ENCODE measurements at regions not wholly inside any gene's neighbourhood (a gene's known extent, or its start where the extent isn't known, plus 50 kb on each side); places are given as distances from the start of the nearest gene placed in this dataset.
"Not testable (repeated sequence)": the region's sequence is repeated elsewhere in the genome, so short reads cannot be mapped to it uniquely, and the experiment has no call there.

GRCh38 chr3:70612920-70613319, 300.5 kb upstream of the MDFIC2 start:
- Histone ChIP-seq H3K4me1 (no peaks in the 10 kb centered on the region), H3K27ac (no peak overlapping the region), H3K9me3 (peaks cover 0 to 6% (median 0%) of the 10 kb centered on the region in 4 donors), H3K27me3 (no peaks in the 10 kb centered on the region), H3K36me3 (no peaks in the 10 kb centered on the region), H3K4me3 (no peak overlapping the region)
- 88 to 97% (median 95%) methylated on average over 11 of the region's 11 CpGs for WGBS, 5 donors
- intact Hi-C loops (cut with DNase I; ENCODE audit: low total_unique reads), result no loop called here
- no peak for DNase-seq
- TF ChIP-seq EP300 (IDR thresholded peaks at IDR 0.05) (no peak), CTCF (IDR thresholded peaks at IDR 0.05) (no peak), POLR2A (IDR thresholded peaks at IDR 0.05) (no peak), POLR2AphosphoS5 (IDR thresholded peaks at IDR 0.05) (no peak)

- DNase-seq; H3K27me3 ChIP-seq; H3K9me3 ChIP-seq; H3K36me3 ChIP-seq; H3K4me3 ChIP-seq; intact Hi-C loops (cut with DNase I; ENCODE audit: low total_unique reads); H3K4me1 ChIP-seq; H3K27ac ChIP-seq: not testable (repeated sequence)
- 77 to 98% (median 95%) methylated on average over 5 to 25 of the region's 25 CpGs for WGBS, 5 donors
Measured at GRCh38 chr3:70611667-70612277, 299.3 kb upstream of the MDFIC2 start.

GRCh38 chr3:70608434-70608833, 296.0 kb upstream of the MDFIC2 start:
- Histone ChIP-seq H3K9me3 (peaks cover 0 to 6% (median 0%) of the 10 kb centered on the region in 4 donors), H3K27me3 (no peaks in the 10 kb centered on the region), H3K36me3 (no peaks in the 10 kb centered on the region), H3K27ac (no peak overlapping the region), H3K4me1 (no peaks in the 10 kb centered on the region), H3K4me3 (no peak overlapping the region)
- DNase-seq, result peak in 1 of 2 donors; percentile 27
- intact Hi-C loops (cut with DNase I; ENCODE audit: low total_unique reads), result no loop called here
- TF ChIP-seq POLR2AphosphoS5 (IDR thresholded peaks at IDR 0.05) (no peak), POLR2A (IDR thresholded peaks at IDR 0.05) (no peak), EP300 (IDR thresholded peaks at IDR 0.05) (no peak), CTCF (IDR thresholded peaks at IDR 0.05) (no peak)

GRCh38 chr3:70607469-70607868, 295.0 kb upstream of the MDFIC2 start:
- WGBS, 5 donors, result 57 to 71% (median 67%) methylated on average over 4 of the region's 4 CpGs
- no peak for TF ChIP-seq CTCF (IDR thresholded peaks at IDR 0.05)
- TF ChIP-seq EP300 (IDR thresholded peaks at IDR 0.05), result no peak
- TF ChIP-seq POLR2A (IDR thresholded peaks at IDR 0.05), result no peak
- TF ChIP-seq POLR2AphosphoS5 (IDR thresholded peaks at IDR 0.05), result no peak
- no peaks in the 10 kb centered on the region for H3K27me3 ChIP-seq
- H3K4me1 ChIP-seq, result no peaks in the 10 kb centered on the region
- DNase-seq, result no peak
- H3K27ac ChIP-seq, result no peak overlapping the region
- no peak overlapping the region for H3K4me3 ChIP-seq
- no peaks in the 10 kb centered on the region for H3K36me3 ChIP-seq
- intact Hi-C loops (cut with DNase I; ENCODE audit: low total_unique reads), result no loop called here
- peaks cover 0 to 6% (median 0%) of the 10 kb centered on the region in 4 donors for H3K9me3 ChIP-seq

- peak in 1 of 2 donors; percentile 15 for DNase-seq
- intact Hi-C loops (cut with DNase I; ENCODE audit: low total_unique reads), result no loop called here
- no peak overlapping the region for H3K4me3 ChIP-seq
- H3K9me3 ChIP-seq, result no peaks in the 10 kb centered on the region
- H3K27ac ChIP-seq, result no peak overlapping the region
- no peaks in the 10 kb centered on the region for H3K4me1 ChIP-seq
- TF ChIP-seq CTCF (IDR thresholded peaks at IDR 0.05), result no peak
- TF ChIP-seq EP300 (IDR thresholded peaks at IDR 0.05), result no peak
- TF ChIP-seq POLR2A (IDR thresholded peaks at IDR 0.05), result no peak
- no peaks in the 10 kb centered on the region for H3K36me3 ChIP-seq
- H3K27me3 ChIP-seq, result no peaks in the 10 kb centered on the region
Measured at GRCh38 chr3:70606018-70606417, 293.6 kb upstream of the MDFIC2 start.

All from stomach (tissue), 8 donors.